T-helper 1 cell treated with Interleukin-12 subunit alpha and Interleukin-12 subunit beta and Interleukin-4 antibody, amounts not matched to agents 30 μg/mL and 1 μg/mL, for 36 hours (primary cell): ENCODE measurements at regions not wholly inside any gene's neighbourhood (a gene's known extent, or its start where the extent isn't known, plus 50 kb on each side); places are given as distances from the start of the nearest gene placed in this dataset.

Experiments
- H3K27ac Mint-ChIP-seq: one replicate; pipeline ENCODE4 v1.8.0; 2021; ENCODE audit warnings: mild to moderate bottlenecking, mixed read lengths
- H3K27me3 Mint-ChIP-seq: one replicate; pipeline ENCODE4 v1.8.0; 2021; ENCODE audit warnings: low read depth, mixed read lengths
- H3K36me3 Mint-ChIP-seq: one replicate; pipeline ENCODE4 v1.8.0; 2021; ENCODE audit warnings: low read depth, mixed read lengths
- H3K4me1 Mint-ChIP-seq: one replicate; pipeline ENCODE4 v1.8.0; 2021; ENCODE audit warnings: low read depth, mixed read lengths
- H3K4me3 Mint-ChIP-seq: one replicate; pipeline ENCODE4 v1.8.0; 2021; ENCODE audit warnings: mild to moderate bottlenecking, moderate library complexity, mixed read lengths
- H3K9me3 Mint-ChIP-seq: one replicate; pipeline ENCODE4 v1.8.0; 2021; ENCODE audit warnings: mixed read lengths

DNA sequence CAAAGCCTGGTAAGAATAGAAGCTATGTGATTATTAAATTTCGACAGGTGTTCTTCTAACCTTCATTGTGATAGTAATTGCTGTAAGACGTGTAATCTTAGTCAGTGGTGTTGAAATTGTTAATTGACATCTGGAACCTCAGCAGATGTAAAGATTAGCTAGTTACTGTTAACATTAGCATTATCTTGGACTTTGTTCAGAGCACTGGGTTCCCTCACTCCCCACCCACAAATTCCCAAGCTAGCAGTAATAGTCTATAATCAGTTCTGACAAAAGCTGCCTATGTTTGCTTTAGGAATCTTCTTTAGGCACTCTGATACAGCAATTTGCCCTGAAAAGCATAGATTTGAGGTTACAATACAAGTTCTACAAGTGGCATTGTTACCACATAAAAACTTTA, 233.7 kb downstream of the EN1 start:
- peaks cover 6% of the 10 kb centered on the region for H3K27me3 Mint-ChIP-seq
- H3K27ac Mint-ChIP-seq = no peak overlapping the region
- no peaks in the 10 kb centered on the region for H3K4me1 Mint-ChIP-seq
- no peak overlapping the region for H3K4me3 Mint-ChIP-seq
- no peaks in the 10 kb centered on the region for H3K36me3 Mint-ChIP-seq
- no peaks in the 10 kb centered on the region for H3K9me3 Mint-ChIP-seq

GRCh38 chr2:118611691-118612090, 235.8 kb downstream of the EN1 start:
- H3K27ac Mint-ChIP-seq = no peak overlapping the region

GRCh38 chr2:118609138-118609537, 238.3 kb downstream of the EN1 start:
- Mint-ChIP-seq H3K4me3 (no peak overlapping the region), H3K36me3 (no peaks in the 10 kb centered on the region), H3K27me3 (peaks cover 3% of the 10 kb centered on the region), H3K27ac (no peak overlapping the region), H3K9me3 (no peaks in the 10 kb centered on the region), H3K4me1 (no peaks in the 10 kb centered on the region)

More at GRCh38 chr2:118611691-118612090, 235.8 kb downstream of the EN1 start:
- no peak overlapping the region for H3K4me3 Mint-ChIP-seq
- no peaks in the 10 kb centered on the region for H3K36me3 Mint-ChIP-seq
- H3K4me1 Mint-ChIP-seq = no peaks in the 10 kb centered on the region
- H3K27me3 Mint-ChIP-seq = peaks cover 6% of the 10 kb centered on the region
- no peaks in the 10 kb centered on the region for H3K9me3 Mint-ChIP-seq

GRCh38 chr2:118607641-118608040, 239.8 kb downstream of the EN1 start:
- H3K4me3 Mint-ChIP-seq = no peak overlapping the region
- no peaks in the 10 kb centered on the region for H3K27me3 Mint-ChIP-seq
- no peak overlapping the region for H3K27ac Mint-ChIP-seq
- no peaks in the 10 kb centered on the region for H3K4me1 Mint-ChIP-seq
- no peaks in the 10 kb centered on the region for H3K36me3 Mint-ChIP-seq
- no peaks in the 10 kb centered on the region for H3K9me3 Mint-ChIP-seq

DNA sequence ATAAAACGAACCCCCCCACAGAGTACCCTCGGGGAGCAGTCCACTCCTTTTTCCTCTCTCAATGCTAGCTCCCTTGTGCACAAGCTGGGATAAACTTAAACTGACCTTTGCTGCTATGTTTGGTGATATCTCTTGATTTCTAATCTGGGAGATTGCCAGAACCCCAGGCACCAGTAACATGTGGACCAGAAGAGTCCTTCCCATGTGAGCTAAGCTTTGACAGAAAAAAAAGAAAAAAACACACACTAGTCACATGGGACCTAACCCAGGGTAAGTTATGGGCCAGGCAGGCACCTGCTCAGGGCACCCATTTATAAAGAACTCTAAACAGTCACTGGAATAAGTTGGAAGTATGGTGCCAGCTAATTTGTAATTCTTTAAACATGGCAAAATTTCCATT, 242.6 kb downstream of the EN1 start:
- H3K4me3 Mint-ChIP-seq = no peak overlapping the region
- H3K36me3 Mint-ChIP-seq = no peaks in the 10 kb centered on the region
- peaks cover 7% of the 10 kb centered on the region for H3K9me3 Mint-ChIP-seq

GRCh38 chr2:118604371-118604770, 243.1 kb downstream of the EN1 start:
- Mint-ChIP-seq H3K9me3 (peaks cover 7% of the 10 kb centered on the region), H3K27ac (no peak overlapping the region), H3K27me3 (no peaks in the 10 kb centered on the region), H3K4me3 (no peak overlapping the region), H3K36me3 (no peaks in the 10 kb centered on the region), H3K4me1 (no peaks in the 10 kb centered on the region)

More for the DNA sequence above, 242.6 kb downstream of the EN1 start:
- H3K4me1 Mint-ChIP-seq = no peaks in the 10 kb centered on the region
- H3K27me3 Mint-ChIP-seq = no peaks in the 10 kb centered on the region
- H3K27ac Mint-ChIP-seq = no peak overlapping the region

GRCh38 chr2:118599141-118599540, 248.3 kb downstream of the EN1 start:
- H3K9me3 Mint-ChIP-seq = peaks cover 13% of the 10 kb centered on the region
- H3K27me3 Mint-ChIP-seq = no peaks in the 10 kb centered on the region
- no peak overlapping the region for H3K4me3 Mint-ChIP-seq
- no peaks in the 10 kb centered on the region for H3K36me3 Mint-ChIP-seq
- H3K27ac Mint-ChIP-seq = no peak overlapping the region
- H3K4me1 Mint-ChIP-seq = no peaks in the 10 kb centered on the region

DNA sequence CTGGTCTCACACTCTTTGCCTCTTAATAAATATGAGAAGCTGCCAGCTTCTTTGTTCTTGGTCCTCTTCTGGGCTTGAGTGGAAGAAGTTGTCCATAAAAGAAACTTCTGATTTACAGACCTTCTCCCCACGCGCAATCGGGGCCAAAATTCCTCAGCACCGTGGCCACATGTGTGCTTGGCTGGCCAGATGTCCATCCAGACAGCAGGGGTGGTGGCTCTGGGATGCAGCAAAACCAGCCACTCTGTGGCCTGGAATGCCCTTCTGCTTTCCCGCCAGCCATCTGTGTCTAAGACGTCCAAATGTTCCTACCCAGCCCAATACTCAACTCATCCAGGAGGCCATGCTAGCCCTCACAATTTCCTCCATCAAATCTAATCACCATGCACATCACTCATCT, 250.8 kb downstream of the EN1 start:
- H3K27ac Mint-ChIP-seq = no peak overlapping the region
- H3K9me3 Mint-ChIP-seq = peaks cover 13% of the 10 kb centered on the region
- no peaks in the 10 kb centered on the region for H3K36me3 Mint-ChIP-seq
- no peak overlapping the region for H3K4me3 Mint-ChIP-seq
- H3K27me3 Mint-ChIP-seq = peaks cover 6% of the 10 kb centered on the region
- no peaks in the 10 kb centered on the region for H3K4me1 Mint-ChIP-seq

- H3K4me3 Mint-ChIP-seq = no peak overlapping the region
- no peaks in the 10 kb centered on the region for H3K36me3 Mint-ChIP-seq
- H3K27me3 Mint-ChIP-seq = peaks cover 6% of the 10 kb centered on the region
- H3K9me3 Mint-ChIP-seq = peaks cover 6% of the 10 kb centered on the region
- no peak overlapping the region for H3K27ac Mint-ChIP-seq
- no peaks in the 10 kb centered on the region for H3K4me1 Mint-ChIP-seq
These were observed 254.2 kb downstream of the EN1 start for GRCh38 chr2:118593257-118593656.

- no peaks in the 10 kb centered on the region for H3K4me1 Mint-ChIP-seq
- H3K9me3 Mint-ChIP-seq = no peaks in the 10 kb centered on the region
- H3K27ac Mint-ChIP-seq = no peak overlapping the region
- H3K4me3 Mint-ChIP-seq = no peak overlapping the region
- H3K27me3 Mint-ChIP-seq = peaks cover 10% of the 10 kb centered on the region
- no peaks in the 10 kb centered on the region for H3K36me3 Mint-ChIP-seq
These were observed 256.2 kb downstream of the EN1 start for GRCh38 chr2:118591223-118591622.

GRCh38 chr2:118589721-118590120, 257.7 kb downstream of the EN1 start:
- Mint-ChIP-seq H3K9me3 (no peaks in the 10 kb centered on the region), H3K4me3 (no peak overlapping the region), H3K27me3 (peaks cover 10% of the 10 kb centered on the region), H3K27ac (no peak overlapping the region), H3K4me1 (no peaks in the 10 kb centered on the region), H3K36me3 (no peaks in the 10 kb centered on the region)

DNA sequence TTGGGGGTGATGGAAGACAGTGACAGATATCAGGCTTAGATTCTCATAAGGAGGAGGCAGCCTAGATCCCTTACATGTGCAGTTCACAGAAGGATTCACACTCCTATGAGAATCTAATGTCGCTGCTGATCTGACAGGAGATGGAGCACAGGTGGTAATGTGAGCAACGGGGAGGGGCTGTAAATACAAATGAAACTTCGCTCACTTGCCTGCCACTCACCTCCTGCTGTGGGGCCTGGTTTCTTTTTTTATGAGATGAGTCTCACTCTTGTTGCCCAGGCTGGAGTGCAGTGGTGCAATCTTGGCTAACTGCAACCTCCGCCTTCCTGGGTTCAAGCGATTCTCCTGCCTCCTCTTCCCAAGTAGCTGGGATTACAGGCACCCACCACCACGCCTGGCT, 258.6 kb downstream of the EN1 start:
- Mint-ChIP-seq H3K4me3 (no peak overlapping the region), H3K27me3 (peaks cover 10% of the 10 kb centered on the region), H3K27ac (no peak overlapping the region), H3K4me1 (no peaks in the 10 kb centered on the region), H3K36me3 (no peaks in the 10 kb centered on the region), H3K9me3 (no peaks in the 10 kb centered on the region)

GRCh38 chr2:118586312-118586711, 261.1 kb downstream of the EN1 start:
- Mint-ChIP-seq H3K36me3 (no peaks in the 10 kb centered on the region), H3K27ac (no peak overlapping the region), H3K4me3 (no peak overlapping the region), H3K27me3 (peaks cover 4% of the 10 kb centered on the region), H3K9me3 (no peaks in the 10 kb centered on the region), H3K4me1 (no peaks in the 10 kb centered on the region)

DNA sequence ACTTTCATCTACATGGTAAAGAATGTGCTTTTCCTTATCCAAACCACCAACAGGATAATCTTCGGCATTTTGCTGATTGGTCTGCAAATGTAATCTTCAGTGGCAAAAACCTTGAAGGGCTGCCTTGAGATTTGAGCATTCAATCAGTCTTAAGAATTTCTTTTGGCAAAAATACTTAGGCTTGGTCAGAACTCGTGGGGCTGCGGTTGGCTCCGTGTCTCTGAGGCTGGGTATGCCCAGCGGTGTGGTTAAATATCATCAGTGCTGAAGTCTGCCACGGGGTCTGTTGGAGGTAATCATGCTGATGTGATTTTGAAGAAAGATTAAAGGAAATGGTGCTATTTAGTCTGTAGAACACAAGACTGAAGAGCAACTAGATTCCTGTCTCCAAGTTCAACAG, 262.6 kb downstream of the EN1 start:
- peaks cover 4% of the 10 kb centered on the region for H3K27me3 Mint-ChIP-seq
- H3K4me1 Mint-ChIP-seq = no peaks in the 10 kb centered on the region
- H3K9me3 Mint-ChIP-seq = no peaks in the 10 kb centered on the region
- H3K27ac Mint-ChIP-seq = no peak overlapping the region
- no peak overlapping the region for H3K4me3 Mint-ChIP-seq
- H3K36me3 Mint-ChIP-seq = no peaks in the 10 kb centered on the region

DNA sequence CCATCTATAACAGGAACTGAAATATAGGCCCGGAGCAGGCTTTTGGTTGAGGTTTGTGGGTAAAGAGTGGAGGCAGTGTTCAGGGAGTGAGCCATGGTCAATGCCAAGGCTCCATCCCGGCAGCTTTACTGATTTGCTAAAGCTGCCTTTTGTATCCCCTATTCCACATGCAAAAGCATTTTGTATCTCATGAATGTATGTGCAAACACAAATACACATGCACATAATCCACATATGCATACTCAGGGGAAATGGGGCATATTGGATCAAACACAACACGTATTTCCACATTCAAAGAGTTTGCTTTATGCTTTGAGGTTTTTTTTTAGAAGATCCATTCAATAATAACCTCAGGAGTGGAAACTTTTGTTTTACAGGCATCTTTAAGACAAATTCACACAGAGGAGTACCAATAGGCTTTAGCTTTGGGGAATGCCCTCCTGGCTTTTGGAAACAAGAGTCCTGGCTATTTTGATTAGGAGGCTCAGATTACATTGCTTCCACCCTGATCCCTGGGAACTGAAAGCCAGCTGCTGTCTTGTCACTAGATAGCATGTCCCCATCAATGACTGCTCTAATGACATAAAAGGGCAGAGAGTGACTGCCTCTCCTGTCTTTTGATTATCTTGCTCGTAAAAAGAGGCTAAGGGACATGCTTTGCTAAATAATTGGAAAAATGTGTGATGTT, 263.2 kb downstream of the EN1 start:
- Mint-ChIP-seq H3K27ac (no peak overlapping the region), H3K9me3 (no peaks in the 10 kb centered on the region), H3K4me1 (no peaks in the 10 kb centered on the region), H3K27me3 (peaks cover 4% of the 10 kb centered on the region), H3K4me3 (no peak overlapping the region), H3K36me3 (no peaks in the 10 kb centered on the region)

GRCh38 chr2:118582058-118582457, 265.4 kb downstream of the EN1 start:
- Mint-ChIP-seq H3K4me3 (no peak overlapping the region), H3K27me3 (no peaks in the 10 kb centered on the region), H3K36me3 (no peaks in the 10 kb centered on the region), H3K9me3 (no peaks in the 10 kb centered on the region), H3K27ac (no peak overlapping the region), H3K4me1 (no peaks in the 10 kb centered on the region)
